ENCODE measurements at regions not wholly inside any gene's neighbourhood (a gene's known extent, or its start where the extent isn't known, plus 50 kb on each side); places are given as distances from the start of the nearest gene placed in this dataset.
"Not testable (repeated sequence)": the region's sequence is repeated elsewhere in the genome, so short reads cannot be mapped to it uniquely, and the experiment has no call there.

DNA sequence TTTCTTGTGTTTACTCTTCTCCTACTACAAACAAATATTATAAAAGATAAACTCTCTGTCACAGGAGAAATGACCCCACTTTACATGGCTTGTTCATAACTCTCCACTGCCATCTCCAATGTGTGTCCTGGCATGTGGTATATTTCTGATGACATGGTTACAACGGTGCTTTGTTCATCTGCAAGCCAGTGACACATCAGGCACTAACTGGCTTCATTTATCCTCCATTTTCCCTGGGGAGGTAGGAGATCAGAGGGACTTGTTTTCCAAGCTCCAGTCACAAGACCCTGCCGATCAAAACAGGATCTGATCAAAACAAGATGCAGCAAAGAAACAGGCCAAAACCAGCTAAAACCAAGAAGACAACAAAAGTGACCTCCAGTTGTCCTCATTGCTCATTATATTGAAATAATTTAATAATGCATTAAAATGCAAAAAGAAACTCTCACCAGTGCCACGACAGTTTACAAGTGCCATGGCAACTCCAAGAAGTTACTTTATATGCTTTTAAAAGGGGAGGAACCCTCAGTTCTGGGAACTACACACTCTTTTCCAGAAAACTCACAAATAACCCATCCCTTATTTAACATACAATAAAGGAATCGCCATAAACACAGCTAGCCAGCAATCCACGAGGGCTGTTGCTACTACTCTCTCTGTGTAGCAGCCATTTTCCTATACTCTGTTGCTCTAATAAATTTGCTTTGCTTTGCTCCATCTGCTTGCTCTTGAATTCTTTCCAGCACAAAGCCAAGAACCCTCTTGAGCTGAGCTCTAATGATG is 224.2 kb downstream of the XPNPEP1 start:
- H3K4me3 Mint-ChIP-seq, result no peak overlapping the region
- H3K36me3 Mint-ChIP-seq (ENCODE audit: low read depth), result no peaks in the 10 kb centered on the region
- H3K27me3 Mint-ChIP-seq, result no peaks in the 10 kb centered on the region
- no peaks in the 10 kb centered on the region for H3K9me3 Mint-ChIP-seq
- H3K4me1 Mint-ChIP-seq (ENCODE audit: low read depth), result no peaks in the 10 kb centered on the region
- no peak overlapping the region for H3K27ac Mint-ChIP-seq

DNA sequence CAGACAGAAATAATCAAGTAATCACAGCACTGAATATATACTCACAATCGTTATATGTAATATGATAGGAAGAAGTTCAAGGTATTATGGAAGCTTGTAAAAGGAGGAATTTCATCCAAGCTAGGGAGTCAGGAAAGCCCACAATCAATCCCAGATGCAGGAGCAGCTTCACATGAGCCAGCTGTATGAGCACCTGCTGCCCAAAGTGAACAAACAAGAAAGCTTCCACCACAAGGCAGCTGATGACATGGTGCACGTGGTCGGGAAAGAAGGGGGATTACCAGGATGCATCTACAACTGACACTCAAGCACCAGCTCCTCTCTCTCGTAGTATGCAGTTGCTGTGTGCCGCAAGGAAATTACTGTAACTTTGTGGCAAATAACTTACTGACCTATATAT is 225.2 kb downstream of the XPNPEP1 start:
- Mint-ChIP-seq H3K4me1 (ENCODE audit: low read depth) (no peaks in the 10 kb centered on the region), H3K9me3 (no peaks in the 10 kb centered on the region), H3K27ac (no peak overlapping the region), H3K4me3 (no peak overlapping the region), H3K27me3 (no peaks in the 10 kb centered on the region), H3K36me3 (ENCODE audit: low read depth) (no peaks in the 10 kb centered on the region)

DNA sequence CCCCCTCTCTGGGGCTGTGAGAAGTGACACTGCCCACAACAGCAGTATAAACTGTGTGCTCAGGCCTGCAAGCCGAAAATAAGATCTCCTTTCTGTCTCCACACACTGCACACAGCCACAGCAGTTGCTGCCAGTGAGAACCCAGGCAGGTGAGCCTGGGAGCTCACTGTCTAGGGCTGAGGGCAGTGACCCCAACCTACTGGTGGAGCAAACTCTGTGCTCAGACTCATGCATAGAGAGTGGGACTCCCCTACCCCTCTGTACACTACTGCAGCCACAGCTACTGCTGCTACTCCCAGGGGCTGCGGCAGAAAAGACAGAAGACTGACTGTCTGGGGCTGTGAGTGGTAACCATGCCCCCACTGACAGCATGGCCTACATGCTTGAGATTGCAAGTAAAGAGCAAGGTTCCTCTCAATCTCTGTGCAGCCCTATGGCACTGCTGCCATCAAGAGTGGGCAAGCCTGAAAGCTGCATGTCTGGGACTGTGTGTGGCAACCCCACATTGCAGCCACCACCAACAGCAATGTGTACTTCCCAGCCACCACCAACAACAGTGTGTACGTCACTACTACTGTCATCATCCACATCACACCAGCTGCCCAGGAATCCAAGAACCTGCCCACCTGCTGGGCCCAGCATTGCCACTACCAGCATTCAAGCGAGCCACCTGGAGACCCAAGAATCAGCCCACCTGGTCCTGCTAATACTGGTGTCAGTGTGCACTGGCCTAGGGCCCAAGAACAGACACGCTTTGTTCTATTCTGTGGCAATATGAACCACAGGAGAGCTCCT is 226.1 kb downstream of the XPNPEP1 start:
- Mint-ChIP-seq H3K4me3 (no peak overlapping the region), H3K4me1 (ENCODE audit: low read depth) (no peaks in the 10 kb centered on the region), H3K27me3 (no peaks in the 10 kb centered on the region), H3K27ac (no peak overlapping the region), H3K36me3 (ENCODE audit: low read depth) (no peaks in the 10 kb centered on the region), H3K9me3 (no peaks in the 10 kb centered on the region)

DNA sequence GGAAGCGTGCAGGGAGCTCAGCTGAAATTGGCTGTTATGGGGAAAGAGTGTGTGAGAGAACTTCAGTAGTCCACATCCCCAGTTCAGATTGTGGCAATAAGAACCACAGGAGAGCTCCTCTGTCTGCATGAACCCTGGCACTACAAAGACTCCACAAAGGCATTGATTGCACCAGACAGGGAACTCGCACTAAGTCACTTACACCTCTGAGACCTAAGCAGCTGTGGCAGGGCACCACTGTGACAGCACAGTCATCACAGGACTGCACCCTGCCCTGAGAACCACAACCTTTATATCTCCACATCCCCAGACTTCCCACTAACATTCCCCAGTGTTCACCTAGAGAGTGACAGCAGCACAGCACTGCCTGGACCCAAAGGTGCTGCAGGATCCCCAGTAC is 226.8 kb downstream of the XPNPEP1 start:
- H3K4me1 Mint-ChIP-seq (ENCODE audit: low read depth), result no peaks in the 10 kb centered on the region
- H3K27me3 Mint-ChIP-seq, result no peaks in the 10 kb centered on the region
- no peak overlapping the region for H3K27ac Mint-ChIP-seq
- H3K36me3 Mint-ChIP-seq (ENCODE audit: low read depth), result no peaks in the 10 kb centered on the region
- H3K4me3 Mint-ChIP-seq, result no peak overlapping the region
- H3K9me3 Mint-ChIP-seq, result no peaks in the 10 kb centered on the region

DNA sequence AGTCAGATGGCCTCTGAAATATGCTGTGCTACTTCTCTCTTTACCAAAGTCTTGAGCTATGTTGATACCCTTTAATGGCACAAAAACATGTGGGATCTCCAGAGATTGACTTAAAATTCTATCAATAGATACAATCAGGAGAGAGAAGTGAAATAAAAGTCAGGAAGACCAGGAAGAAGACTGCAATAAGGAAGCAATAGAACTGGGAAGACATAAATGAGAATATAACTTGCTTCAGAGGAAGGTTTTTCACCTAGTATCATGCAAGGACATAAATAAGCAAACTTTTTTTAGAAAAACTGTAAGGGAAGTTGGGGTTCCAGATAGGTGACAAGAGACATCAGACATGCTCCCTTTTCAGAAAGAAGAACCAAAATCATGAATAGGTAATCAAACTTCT is 227.3 kb downstream of the XPNPEP1 start:
- H3K9me3 Mint-ChIP-seq, result no peaks in the 10 kb centered on the region
- no peaks in the 10 kb centered on the region for H3K27me3 Mint-ChIP-seq
- H3K27ac Mint-ChIP-seq, result no peak overlapping the region
- H3K4me3 Mint-ChIP-seq, result no peak overlapping the region
- no peaks in the 10 kb centered on the region for H3K36me3 Mint-ChIP-seq (ENCODE audit: low read depth)
- H3K4me1 Mint-ChIP-seq (ENCODE audit: low read depth), result no peaks in the 10 kb centered on the region

DNA sequence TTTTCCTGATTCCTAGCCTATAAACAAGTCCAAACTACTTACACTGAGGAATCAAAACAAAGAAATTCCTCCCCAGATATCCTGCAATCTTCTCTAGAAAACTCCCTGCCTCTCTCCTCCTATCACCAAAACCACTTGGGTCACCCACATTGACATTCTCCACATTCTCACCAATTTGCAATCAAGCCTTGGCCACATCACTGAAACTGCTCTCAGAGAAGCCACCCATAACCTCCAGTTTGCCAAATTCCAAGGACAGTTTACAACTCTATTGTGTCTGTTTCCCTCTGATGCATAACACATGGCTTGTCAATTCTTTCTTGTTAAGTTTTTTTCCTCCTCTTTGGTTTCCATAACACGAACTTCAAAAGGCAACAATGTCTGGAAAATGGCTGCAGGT is 233.5 kb downstream of the XPNPEP1 start:
- Mint-ChIP-seq H3K27me3 (peaks cover 4% of the 10 kb centered on the region), H3K9me3 (peaks cover 6% of the 10 kb centered on the region), H3K36me3 (ENCODE audit: low read depth) (no peaks in the 10 kb centered on the region), H3K4me1 (ENCODE audit: low read depth) (no peaks in the 10 kb centered on the region), H3K4me3 (no peak overlapping the region), H3K27ac (no peak overlapping the region)

DNA sequence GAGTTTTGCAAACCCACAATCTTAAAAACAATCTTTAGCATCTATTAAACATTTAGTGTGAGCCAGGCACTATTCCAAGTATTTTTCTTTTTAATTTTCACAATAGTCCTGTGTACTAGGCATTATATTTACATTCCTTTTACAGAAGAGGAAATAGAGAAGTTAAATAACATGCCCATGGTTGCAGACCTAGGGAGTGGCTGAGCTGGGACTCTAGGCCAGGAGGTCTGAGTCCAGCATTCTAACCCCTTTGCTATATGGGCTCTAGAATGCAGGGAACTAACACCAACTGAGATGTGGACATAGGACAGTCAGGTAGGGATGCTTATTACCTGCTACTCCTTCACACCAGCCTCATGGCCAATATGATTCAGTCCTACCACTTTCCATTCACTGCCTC is 243.8 kb downstream of the XPNPEP1 start:
- H3K4me1 Mint-ChIP-seq (ENCODE audit: low read depth), result no peaks in the 10 kb centered on the region
- H3K9me3 Mint-ChIP-seq, result no peaks in the 10 kb centered on the region
- no peak overlapping the region for H3K27ac Mint-ChIP-seq

DNA sequence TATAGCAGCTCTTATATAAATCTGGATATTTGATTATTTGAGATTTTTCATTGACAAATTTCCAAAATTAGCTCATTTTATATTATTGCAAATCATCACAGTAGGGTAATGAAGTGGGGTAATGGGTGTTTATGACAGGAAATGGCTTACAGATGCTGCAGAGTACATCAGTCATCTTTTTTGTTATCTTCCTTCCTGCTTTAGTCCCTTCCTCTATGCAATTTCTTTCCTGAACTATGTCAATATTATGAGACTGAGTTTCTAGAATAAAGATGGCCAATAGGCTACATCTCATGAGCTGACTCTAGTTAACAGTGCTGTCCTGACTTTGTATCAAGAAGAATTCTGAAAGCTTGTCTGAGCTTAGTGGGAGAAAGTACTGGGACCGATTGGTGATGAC is 244.5 kb downstream of the XPNPEP1 start:
- Mint-ChIP-seq H3K36me3 (ENCODE audit: low read depth) (no peaks in the 10 kb centered on the region), H3K4me3 (no peak overlapping the region), H3K4me1 (ENCODE audit: low read depth) (no peaks in the 10 kb centered on the region), H3K27ac (no peak overlapping the region), H3K27me3 (peaks cover 4% of the 10 kb centered on the region), H3K9me3 (no peaks in the 10 kb centered on the region)

More for the DNA sequence above, 243.8 kb downstream of the XPNPEP1 start:
- peaks cover 4% of the 10 kb centered on the region for H3K27me3 Mint-ChIP-seq
- no peak overlapping the region for H3K4me3 Mint-ChIP-seq
- H3K36me3 Mint-ChIP-seq (ENCODE audit: low read depth), result no peaks in the 10 kb centered on the region

DNA sequence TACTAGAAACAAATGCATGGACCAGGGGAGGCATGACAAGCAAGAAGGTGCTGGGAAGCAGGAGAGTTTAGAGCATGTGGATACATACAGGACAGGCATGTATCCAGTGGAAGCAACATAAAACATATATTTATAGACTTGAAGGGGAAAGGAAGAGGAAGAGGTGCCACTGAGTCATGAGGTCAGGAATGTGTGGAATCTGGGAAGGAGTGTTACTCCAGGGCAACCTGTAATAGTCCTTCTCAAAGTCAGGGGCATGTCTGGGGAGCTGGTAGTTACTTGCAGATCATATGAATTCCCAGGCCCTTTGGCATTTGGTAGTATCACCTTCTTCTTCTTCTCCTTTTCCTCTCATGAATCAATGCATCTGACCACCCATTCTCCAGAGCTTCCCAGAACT is 246.6 kb downstream of the XPNPEP1 start:
- Mint-ChIP-seq H3K4me1 (ENCODE audit: low read depth) (no peaks in the 10 kb centered on the region), H3K9me3 (no peaks in the 10 kb centered on the region), H3K27me3 (peaks cover 4% of the 10 kb centered on the region), H3K27ac (no peak overlapping the region), H3K4me3 (no peak overlapping the region), H3K36me3 (ENCODE audit: low read depth) (no peaks in the 10 kb centered on the region)

DNA sequence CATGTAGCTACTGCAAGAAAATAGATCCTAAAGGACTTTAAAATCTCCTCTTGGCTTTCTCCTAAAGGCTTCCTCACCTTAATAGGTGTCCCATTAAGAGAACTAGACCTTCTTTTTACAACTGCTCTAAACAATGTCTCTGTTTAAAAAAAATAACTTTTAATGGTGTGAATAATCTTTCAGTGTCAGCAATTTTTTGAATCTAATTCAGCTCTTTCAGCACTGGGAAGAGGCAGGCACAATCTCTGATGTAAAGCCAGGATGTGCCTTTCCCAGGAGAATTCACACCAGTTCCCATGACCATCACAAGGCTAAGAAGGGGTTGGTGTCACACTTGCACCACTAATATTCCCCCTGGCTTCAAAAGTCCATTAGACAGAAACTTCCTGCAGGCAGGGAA is 254.6 kb downstream of the XPNPEP1 start:
- no peaks in the 10 kb centered on the region for H3K27me3 Mint-ChIP-seq
- H3K36me3 Mint-ChIP-seq (ENCODE audit: low read depth), result no peaks in the 10 kb centered on the region
- peaks cover 4% of the 10 kb centered on the region for H3K9me3 Mint-ChIP-seq
- H3K4me3 Mint-ChIP-seq, result no peak overlapping the region
- no peaks in the 10 kb centered on the region for H3K4me1 Mint-ChIP-seq (ENCODE audit: low read depth)
- no peak overlapping the region for H3K27ac Mint-ChIP-seq

DNA sequence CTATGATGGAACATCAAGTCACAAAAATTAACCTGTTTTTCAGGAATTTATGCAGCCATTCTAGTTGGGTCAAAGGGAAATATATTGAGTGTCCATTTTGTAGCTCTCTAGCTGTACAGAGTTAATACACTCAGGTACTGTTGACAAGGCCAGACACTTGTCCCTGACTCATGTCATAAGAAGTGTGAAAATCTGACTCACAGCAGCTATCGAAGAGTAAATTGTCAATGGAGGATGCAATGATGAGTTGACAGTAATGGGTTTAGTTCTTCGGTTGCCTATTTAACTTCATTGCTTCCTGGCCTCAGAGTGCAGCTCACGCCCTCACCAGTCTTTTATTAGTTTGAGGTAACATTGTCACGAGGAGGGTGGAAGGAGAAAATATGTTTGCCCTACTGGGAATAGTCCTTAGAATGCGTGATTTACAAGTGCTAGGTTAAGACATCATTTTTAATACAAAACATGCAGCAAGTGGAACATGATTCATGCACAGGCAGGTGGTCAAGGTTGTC is 255.1 kb downstream of the XPNPEP1 start:
- Mint-ChIP-seq H3K4me1 (ENCODE audit: low read depth) (no peaks in the 10 kb centered on the region), H3K9me3 (peaks cover 4% of the 10 kb centered on the region), H3K36me3 (ENCODE audit: low read depth) (no peaks in the 10 kb centered on the region), H3K4me3 (no peak overlapping the region), H3K27me3 (no peaks in the 10 kb centered on the region), H3K27ac (no peak overlapping the region)

DNA sequence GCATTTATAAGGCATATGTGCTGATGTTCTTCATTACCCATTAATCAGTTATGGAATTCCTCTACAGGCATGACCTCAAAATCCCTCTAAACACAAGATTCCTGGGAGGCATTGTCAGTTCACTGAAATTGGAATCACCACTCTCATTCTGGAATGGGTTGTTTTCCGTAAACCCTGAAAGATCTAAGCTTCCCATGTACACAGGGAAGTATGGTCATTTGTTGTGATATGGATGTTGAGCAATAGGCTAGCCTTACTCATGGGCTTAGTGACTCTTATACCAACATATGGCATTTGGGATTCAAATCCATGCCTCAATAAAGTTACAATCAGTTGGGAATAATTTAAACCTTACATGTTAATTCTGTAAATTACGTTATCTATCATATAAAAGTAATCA is 258.0 kb downstream of the XPNPEP1 start:
- no peaks in the 10 kb centered on the region for H3K27me3 Mint-ChIP-seq
- no peak overlapping the region for H3K4me3 Mint-ChIP-seq
- peaks cover 9% of the 10 kb centered on the region for H3K9me3 Mint-ChIP-seq
- no peak overlapping the region for H3K27ac Mint-ChIP-seq
- no peaks in the 10 kb centered on the region for H3K36me3 Mint-ChIP-seq (ENCODE audit: low read depth)
- H3K4me1 Mint-ChIP-seq (ENCODE audit: low read depth), result no peaks in the 10 kb centered on the region

DNA sequence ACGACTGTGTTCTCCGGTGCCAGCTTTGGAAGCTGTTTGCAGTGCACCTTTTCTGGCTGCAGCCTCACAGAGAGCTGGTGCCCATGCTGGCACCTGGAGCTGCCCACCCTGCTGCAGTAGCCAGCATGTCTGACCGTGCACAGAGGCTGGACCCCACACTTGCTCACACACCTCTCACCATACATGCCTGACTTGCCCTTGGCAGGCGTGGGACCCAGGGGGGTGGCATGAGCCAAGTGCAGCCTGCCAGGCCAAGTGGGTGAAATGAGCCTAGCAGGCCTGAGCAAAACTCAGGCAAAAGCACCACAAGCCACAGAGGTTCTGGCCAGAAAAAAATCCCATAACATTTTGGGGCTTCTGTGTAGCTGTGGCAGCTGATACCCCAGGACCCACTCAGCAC is 258.8 kb downstream of the XPNPEP1 start:
- Mint-ChIP-seq H3K4me1 (ENCODE audit: low read depth) (no peaks in the 10 kb centered on the region), H3K4me3 (no peak overlapping the region), H3K27me3 (no peaks in the 10 kb centered on the region), H3K36me3 (ENCODE audit: low read depth) (no peaks in the 10 kb centered on the region), H3K27ac (no peak overlapping the region), H3K9me3 (peaks cover 15% of the 10 kb centered on the region)

DNA sequence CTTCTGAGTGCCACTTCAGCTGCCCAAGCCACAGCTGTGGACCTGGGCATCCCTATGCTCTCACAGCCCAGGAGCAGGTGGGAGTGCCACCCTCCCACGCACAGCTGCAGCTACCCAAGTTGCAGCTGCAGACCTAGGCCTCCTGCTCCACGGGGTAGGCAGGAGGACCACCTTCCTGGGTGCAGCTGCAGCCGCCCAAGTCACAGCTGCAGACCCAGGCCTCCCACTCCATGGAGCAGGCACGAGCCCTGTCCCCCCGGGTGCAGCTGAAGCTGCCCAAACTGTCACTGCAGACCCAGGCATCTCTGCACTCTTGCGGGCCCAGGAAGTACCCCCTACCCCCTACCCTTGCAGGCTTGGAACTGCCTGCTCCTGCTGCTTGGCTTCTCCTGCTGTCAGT is 260.2 kb downstream of the XPNPEP1 start:
- Mint-ChIP-seq H3K27ac (no peak overlapping the region), H3K36me3 (ENCODE audit: low read depth) (no peaks in the 10 kb centered on the region), H3K27me3 (no peaks in the 10 kb centered on the region), H3K4me1 (ENCODE audit: low read depth) (no peaks in the 10 kb centered on the region), H3K4me3 (no peak overlapping the region), H3K9me3 (peaks cover 15% of the 10 kb centered on the region)

DNA sequence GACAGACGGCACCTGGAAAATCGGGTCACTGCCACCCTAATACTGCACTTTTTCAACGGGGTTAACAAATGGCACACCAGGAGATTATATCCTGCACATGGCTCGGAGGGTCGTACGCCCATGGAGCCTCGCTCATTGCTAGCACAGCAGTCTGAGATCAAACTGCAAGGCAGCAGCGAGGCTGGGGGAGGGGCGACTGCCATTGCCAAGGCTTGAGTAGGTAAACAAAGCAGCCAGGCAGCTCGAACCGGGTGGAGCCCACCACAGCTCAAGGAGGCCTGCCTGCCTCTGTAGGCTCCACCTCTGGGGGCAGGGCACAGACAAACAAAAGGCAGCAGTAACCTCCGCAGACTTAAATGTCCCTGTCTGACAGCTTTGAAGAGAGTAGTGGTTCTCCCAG is 270.7 kb downstream of the XPNPEP1 start:
- H3K36me3 Mint-ChIP-seq (ENCODE audit: low read depth); H3K9me3 Mint-ChIP-seq; H3K4me3 Mint-ChIP-seq; H3K4me1 Mint-ChIP-seq (ENCODE audit: low read depth); H3K27me3 Mint-ChIP-seq; H3K27ac Mint-ChIP-seq: not testable (repeated sequence)
